HG03135 (cell line): ENCODE measurements at regions not wholly inside any gene's neighbourhood (a gene's known extent, or its start where the extent isn't known, plus 50 kb on each side); places are given as distances from the start of the nearest gene placed in this dataset.

Experiments
- ATAC-seq: cut with Tn5 transposase; IDR thresholded peaks from one replicate; pipeline ENCODE4 v1.9.1; 2021; ENCODE audit warnings: mild to moderate bottlenecking, moderate library complexity; ENCODE audit not compliant: unreplicated experiment

- no peak for ATAC-seq
Observed at GRCh38 chr5:141753143-141753970, 71.3 kb upstream of the ARAP3 start.

DNA sequence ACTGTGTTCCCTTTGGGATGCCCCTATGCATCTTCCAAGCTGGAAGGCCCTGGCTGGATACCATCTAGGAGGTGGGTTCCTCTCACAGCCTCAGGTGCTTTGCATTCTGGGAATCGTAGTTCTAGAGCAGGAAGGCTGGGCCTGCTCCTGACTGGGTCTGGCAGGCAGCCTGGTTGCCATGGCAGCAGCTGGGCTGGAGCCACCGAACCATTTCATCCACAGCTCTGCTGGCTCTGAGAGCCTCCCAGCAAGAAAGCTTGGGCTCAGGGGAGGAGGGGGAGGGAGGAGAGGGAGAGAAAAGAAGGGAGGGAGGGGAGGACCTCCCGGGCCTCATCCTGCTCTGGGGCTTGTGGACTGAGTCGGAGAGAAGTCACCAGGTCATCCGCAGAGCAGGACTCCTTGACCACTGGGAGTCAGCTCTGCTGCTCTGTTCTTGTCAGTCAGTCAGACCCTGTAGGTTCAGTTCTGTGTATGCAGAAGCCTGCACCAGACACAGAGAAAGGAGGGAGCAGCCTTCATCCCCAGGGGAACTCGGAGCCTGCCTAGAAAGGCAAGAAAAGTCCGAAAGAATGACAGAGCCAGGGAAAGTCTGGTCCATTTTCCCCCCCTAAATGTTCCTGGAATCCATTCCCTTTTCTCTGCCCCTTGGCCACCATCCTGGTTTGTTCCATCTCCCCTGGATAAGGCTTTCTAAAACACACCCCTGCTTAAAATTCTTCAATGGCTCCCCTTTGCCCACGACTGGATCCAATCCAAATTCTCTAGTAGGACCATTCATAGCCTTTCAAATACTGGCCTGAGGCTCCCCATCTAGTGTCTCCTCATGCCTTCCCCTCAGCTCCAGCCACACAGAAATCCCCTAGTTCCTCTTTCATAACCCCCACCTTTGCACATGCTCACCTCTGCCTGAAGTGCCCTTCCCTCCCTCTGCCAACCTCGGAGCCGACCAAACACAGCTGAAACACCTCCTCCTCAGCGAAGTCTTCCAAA is 65.4 kb upstream of the ARAP3 start:
- ATAC-seq = peak; percentile 47

DNA sequence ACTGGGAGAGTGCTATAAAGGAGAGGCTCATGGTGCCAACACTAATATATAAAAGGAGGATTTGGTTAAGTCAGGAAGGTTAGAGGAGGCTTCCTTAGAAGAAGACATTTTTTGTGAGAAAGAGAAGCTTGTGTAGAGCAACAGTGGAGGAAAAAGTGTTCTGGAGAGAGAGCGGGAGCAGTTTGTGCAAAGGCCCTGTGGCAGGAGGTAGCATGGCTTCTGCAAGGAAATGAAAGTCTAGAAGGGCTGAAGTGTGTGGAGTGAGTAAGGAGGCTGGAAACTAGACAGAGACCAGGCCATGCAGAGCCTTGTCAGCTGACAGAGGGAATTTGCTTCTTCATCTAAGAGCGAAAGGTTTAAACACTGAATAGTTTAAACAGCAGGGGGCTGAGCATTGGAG is 64.4 kb upstream of the ARAP3 start:
- ATAC-seq = no peak

DNA sequence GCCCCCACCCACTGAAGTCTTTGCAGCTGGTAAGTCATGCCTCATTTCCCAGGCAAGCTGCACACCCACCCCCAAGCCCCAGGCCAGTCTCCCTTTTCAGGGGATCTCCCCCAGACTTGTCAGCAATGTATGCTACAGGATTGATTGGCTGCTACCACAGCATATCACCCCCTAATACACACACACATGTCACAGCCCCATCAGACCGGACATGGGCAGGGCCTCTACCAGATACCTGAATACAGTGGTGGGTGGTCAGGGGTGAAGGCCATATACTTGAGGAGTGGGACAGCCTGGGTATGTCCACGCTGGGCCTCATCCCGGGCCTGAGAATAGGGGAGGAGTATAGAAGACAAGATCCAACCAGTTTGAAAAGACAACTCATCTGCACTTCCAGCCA is 63.4 kb upstream of the ARAP3 start:
- no peak for ATAC-seq

- ATAC-seq = no peak
Observed at GRCh38 chr5:141743866-141744272, 61.8 kb upstream of the ARAP3 start.

DNA sequence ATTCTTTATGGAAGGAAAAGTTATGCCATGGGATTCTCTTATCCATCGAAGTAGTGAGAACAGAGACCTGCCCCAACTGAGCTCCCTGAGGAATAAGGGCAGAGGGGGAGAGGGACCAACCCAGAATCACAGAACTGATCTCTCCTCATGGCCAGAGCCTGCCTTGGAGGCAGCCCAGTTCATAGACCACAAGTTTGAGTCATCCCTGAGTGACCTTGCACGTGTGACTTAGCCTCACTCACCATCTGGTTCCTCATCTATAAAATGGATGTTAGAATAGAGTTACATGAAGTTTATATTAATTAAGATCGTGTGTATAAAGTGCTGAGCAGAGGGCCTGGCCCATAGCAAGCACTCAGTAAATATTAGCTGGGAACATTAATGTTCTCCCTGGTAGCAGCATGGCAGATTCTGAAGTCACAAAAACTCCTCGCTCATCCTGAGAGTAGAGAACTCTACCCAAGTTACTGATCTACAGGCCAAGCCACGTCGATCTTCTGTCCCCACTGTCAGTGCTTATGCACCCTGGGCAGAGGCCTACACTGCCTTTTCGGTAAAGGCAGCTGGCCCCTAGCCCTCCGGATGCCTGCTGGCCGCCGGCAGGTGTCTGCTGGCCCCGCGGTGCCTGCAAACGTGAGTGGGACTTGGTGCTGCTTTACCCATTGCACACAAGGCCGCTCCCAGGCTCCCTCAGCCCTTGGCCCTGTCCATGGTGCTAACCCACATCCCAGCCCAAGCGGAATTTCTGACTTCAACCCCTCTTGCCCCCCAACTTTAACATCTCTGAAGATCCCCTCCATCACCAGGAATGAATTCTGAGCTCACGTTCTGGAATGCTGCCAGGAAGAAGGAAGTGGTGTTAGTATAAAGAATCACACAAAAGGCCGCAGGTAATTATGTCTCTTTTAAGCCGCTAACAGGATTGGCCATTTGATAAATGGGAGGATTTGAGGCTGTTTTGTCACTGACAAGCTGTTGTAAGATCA is 61.1 kb upstream of the ARAP3 start:
- no peak for ATAC-seq

DNA sequence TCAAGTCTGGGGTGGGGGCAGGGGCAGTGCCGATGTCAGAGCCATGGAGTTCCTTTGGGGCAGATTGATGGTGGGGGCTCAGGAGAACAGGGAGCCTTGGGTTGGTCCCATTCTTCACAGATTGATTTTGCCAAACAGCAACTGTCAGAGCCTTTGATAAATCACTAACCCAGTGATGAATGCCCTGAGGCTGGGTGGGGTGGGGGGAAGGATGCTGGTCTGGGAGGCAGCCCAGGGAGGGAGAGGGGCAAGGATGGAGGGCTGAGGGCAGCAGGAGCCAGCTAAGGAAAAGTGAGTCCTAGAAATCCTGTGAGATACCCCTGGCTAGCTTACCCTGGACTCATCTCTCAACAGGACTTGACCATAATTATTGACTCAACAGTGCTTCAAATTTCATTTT is 60.1 kb upstream of the ARAP3 start:
- ATAC-seq = no peak

DNA sequence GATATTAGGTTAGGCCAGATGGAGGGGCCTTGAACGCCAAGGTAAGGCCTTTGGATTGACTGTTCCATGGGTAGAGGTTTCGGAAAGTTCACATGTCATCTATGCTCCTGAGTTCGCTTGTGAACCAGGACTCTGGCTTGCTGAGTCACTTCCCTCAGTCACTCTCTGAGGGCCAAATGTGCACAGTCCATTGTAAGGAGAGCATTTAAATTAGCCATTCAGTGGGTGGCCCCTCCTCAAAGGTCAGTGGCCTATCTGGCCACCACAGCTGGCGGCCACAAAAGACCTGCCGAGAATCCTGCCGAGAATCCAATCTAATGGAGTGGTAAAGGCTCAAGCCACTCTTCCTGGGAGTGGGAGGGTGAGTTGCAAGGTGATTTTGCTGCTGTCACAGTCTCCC is 58.9 kb upstream of the ARAP3 start:
- ATAC-seq = no peak

DNA sequence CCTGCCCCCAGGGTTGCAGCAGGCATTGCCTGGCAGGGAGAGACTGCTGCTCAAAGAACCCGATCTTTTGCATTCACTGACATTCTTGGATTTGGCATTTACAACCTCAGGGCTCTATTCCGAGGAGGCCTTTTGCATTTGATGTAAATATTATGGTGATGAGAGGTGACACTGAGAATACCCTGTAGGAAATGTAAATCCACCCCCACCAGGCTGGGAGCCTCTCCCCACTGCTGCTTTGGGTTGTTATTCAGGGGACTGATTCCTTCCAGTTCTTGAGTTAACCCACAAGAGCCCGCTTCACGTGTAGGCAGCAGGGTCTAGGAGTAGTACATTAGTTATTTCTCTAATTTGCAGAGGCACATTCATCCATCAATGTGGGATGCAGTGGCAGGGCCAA is 55.5 kb upstream of the ARAP3 start:
- no peak for ATAC-seq

DNA sequence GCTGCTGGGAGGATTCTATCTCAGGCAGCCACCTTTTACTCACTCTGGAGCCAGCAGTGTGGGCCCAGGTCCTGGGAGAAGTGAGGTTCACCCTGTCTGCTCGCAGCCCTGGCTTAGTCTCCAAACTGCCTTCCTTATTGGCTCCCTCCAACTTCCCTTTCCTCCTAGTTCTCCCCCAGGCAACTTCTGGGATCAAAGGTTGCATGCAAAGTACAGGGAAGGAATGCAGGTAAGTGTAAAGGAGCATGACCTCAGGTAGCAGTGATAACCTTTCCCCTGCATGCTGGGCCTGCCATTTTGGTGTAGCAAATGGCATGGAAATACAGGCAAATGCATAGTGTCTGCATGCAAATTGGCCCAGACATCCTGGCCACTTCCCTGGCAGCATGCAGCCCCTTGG is 53.8 kb upstream of the ARAP3 start:
- ATAC-seq = no peak

- ATAC-seq = no peak
Observed at GRCh38 chr5:141734501-141735229, 52.6 kb upstream of the ARAP3 start.

GRCh38 chr5:141733198-141733597 is 51.2 kb upstream of the ARAP3 start:
- no peak for ATAC-seq

- ATAC-seq = no peak
Observed at GRCh38 chr5:141732417-141732816, 50.4 kb upstream of the ARAP3 start.
